NCI-H82 (cell line): ENCODE measurements at regions not wholly inside any gene's neighbourhood (a gene's known extent, or its start where the extent isn't known, plus 50 kb on each side); places are given as distances from the start of the nearest gene placed in this dataset.
"Not testable (repeated sequence)": the region's sequence is repeated elsewhere in the genome, so short reads cannot be mapped to it uniquely, and the experiment has no call there.

Experiments used
- DNase-seq: peaks from one replicate; lab custom pipeline; 2025; lab: John Stamatoyannopoulos, UW

GRCh38 chr21:38112219-38112789 is 144.5 kb upstream of the KCNJ15 start:
- DNase-seq = no peak

GRCh38 chr21:38114717-38115333 is 142.0 kb upstream of the KCNJ15 start:
- no peak for DNase-seq

GRCh38 chr21:38115870-38116269 is 140.9 kb upstream of the KCNJ15 start:
- DNase-seq = no peak

- DNase-seq = no peak
Observed at GRCh38 chr21:38119793-38120192, 137.0 kb upstream of the KCNJ15 start.

- not testable (repeated sequence) for DNase-seq
Observed at GRCh38 chr21:38120679-38120983, 136.2 kb upstream of the KCNJ15 start.

- peak; percentile 95 for DNase-seq
Observed at GRCh38 chr21:38120984-38121855, 135.6 kb upstream of the KCNJ15 start.

GRCh38 chr21:38121888-38122720 is 134.7 kb upstream of the KCNJ15 start:
- no peak for DNase-seq

GRCh38 chr21:38123626-38124025 is 133.2 kb upstream of the KCNJ15 start:
- no peak for DNase-seq

GRCh38 chr21:38126666-38127303 is 130.0 kb upstream of the KCNJ15 start:
- DNase-seq = peak; percentile 81

- no peak for DNase-seq
Observed at GRCh38 chr21:38129711-38130110, 127.1 kb upstream of the KCNJ15 start.

GRCh38 chr21:38133240-38133639 is 123.6 kb upstream of the KCNJ15 start:
- no peak for DNase-seq

- no peak for DNase-seq
Observed at GRCh38 chr21:38134084-38134873, 122.5 kb upstream of the KCNJ15 start.

- no peak for DNase-seq
Observed at GRCh38 chr21:38136201-38136600, 120.6 kb upstream of the KCNJ15 start.

GRCh38 chr21:38139380-38140168 is 117.2 kb upstream of the KCNJ15 start:
- DNase-seq = no peak

GRCh38 chr21:38140207-38140903 is 116.4 kb upstream of the KCNJ15 start:
- peak; percentile 94 for DNase-seq

- no peak for DNase-seq
Observed at GRCh38 chr21:38142224-38142623, 114.6 kb upstream of the KCNJ15 start.

- no peak for DNase-seq
Observed at GRCh38 chr21:38144193-38144592, 112.6 kb upstream of the KCNJ15 start.

- no peak for DNase-seq
Observed at GRCh38 chr21:38145104-38145503, 111.7 kb upstream of the KCNJ15 start.

GRCh38 chr21:38147391-38147790 is 109.4 kb upstream of the KCNJ15 start:
- DNase-seq = no peak

GRCh38 chr21:38148046-38148445 is 108.7 kb upstream of the KCNJ15 start:
- DNase-seq = peak; percentile 17
